ENCODE measurements at regions not wholly inside any gene's neighbourhood (a gene's known extent, or its start where the extent isn't known, plus 50 kb on each side); places are given as distances from the start of the nearest gene placed in this dataset.

DNA sequence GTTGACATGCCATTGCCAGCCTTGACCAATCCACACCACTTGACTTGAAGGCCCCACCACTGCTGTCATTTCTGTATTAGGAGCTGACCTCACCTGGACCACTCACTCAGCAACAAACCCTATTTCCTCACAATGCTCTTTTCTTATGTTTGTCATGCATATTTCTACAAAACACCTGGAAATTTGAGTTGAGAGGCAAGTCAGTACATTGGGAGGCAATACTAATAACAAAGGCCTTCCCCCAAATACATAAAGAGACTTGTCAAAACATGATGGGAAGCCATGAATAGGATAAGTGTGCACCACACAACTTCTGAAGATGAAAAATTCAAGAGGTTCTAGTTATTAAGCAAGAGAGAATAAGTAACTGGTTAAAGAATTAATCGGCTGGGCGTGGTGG lies 77.9 kb upstream of the POU2AF2 start:
- TF ChIP-seq CTCF (IDR thresholded peaks at IDR 0.05; ENCODE audit: insufficient read depth, low read length, poor library complexity, severe bottlenecking) (no peak), EZH2phosphoT487 (conservative IDR thresholded peaks at IDR 0.05; ENCODE audit: low read length) (no peak)
